ENCODE measurements at regions not wholly inside any gene's neighbourhood (a gene's known extent, or its start where the extent isn't known, plus 50 kb on each side); places are given as distances from the start of the nearest gene placed in this dataset.
"Not testable (repeated sequence)": the region's sequence is repeated elsewhere in the genome, so short reads cannot be mapped to it uniquely, and the experiment has no call there.

DNA sequence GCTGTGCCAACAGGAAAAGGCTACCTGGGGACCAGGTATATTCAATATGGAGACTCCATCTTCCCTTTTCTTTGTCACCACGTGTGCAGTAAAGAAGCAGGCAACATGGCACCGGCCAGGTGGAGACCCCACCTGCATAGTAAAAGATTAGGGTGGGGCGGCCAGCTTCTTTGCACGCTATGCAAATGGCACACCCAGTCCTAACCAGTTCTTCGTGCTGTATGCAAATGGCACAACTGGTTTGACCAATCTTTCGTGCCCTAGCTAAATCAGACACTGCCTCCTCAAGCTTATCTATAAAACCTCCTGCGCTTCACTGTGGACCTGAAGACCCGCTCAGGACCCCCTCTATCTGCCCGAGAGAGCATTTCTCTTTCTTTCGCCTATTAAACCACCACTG, 88.8 kb upstream of the EZR start:
- WGBS, 2 experiments, result 91 to 92% methylated on average over 10 of the region's 10 CpGs

DNA sequence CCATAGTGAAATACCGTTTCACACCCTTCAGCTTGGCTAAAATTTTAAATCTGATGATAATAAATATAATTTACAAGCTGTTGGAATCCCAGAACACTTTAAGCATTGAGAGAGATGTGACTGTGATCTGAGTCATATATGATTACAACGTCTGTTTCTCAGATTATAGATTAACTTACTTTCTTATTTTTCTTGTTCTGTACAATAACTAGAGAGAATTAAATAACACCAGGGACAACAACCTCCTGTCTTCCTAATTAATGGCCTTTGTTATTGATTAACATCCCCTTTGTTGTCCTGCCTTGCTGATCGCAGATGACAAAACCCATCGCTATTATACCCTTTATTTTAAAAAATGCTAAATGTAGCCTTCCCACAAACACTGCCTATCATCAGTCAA, 87.8 kb upstream of the EZR start:
- H3K27me3 ChIP-seq (ENCODE audit: control insufficient read depth, insufficient read depth, low read length, poor library complexity, severe bottlenecking), result no peaks in the 10 kb centered on the region
- peaks cover 4% of the 10 kb centered on the region for H3K9me3 ChIP-seq (ENCODE audit: control insufficient read depth, low read length)
- no peak overlapping the region for H3K27ac ChIP-seq (ENCODE audit: insufficient read depth, low read depth, low read length, poor library complexity, severe bottlenecking)
- no peaks in the 10 kb centered on the region for H3K36me3 ChIP-seq (ENCODE audit: control insufficient read depth, insufficient read depth, low read length)
- peaks cover 22% of the 10 kb centered on the region for H3K4me1 ChIP-seq (ENCODE audit: control insufficient read depth, insufficient read depth, low read length)
- 92 to 96% methylated on average over 2 to 4 of the region's 4 CpGs for WGBS, 2 experiments
- no peak overlapping the region for H3K4me3 ChIP-seq (ENCODE audit: insufficient read depth, low read depth, low read length)

More for the DNA sequence above, 88.8 kb upstream of the EZR start:
- Histone ChIP-seq H3K9me3 (ENCODE audit: control insufficient read depth, low read length) (peaks cover 4% of the 10 kb centered on the region), H3K36me3 (ENCODE audit: control insufficient read depth, insufficient read depth, low read length) (no peaks in the 10 kb centered on the region), H3K27me3 (ENCODE audit: control insufficient read depth, insufficient read depth, low read length, poor library complexity, severe bottlenecking) (no peaks in the 10 kb centered on the region), H3K4me3 (ENCODE audit: insufficient read depth, low read depth, low read length) (no peak overlapping the region), H3K27ac (ENCODE audit: insufficient read depth, low read depth, low read length, poor library complexity, severe bottlenecking) (no peak overlapping the region), H3K4me1 (ENCODE audit: control insufficient read depth, insufficient read depth, low read length) (peaks cover 23% of the 10 kb centered on the region)

DNA sequence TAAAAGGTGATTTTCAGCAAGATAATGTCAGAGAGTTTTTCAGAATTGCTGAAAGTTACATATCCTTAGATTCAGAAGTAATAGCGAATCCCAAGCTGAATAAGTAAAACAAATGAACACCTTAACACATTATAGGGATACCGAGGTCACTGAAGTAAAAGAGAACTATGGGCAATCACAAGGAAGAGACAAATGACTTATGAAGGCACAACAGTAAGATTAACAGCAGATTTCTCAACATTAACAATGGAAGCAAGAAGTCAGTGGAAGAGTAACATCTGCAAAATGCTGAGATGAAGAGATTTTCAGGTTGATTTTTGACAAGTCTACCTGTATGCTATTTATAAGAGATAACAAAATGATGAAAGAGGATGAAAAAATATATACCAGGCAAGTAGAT, 86.1 kb upstream of the EZR start:
- Histone ChIP-seq H3K27me3 (ENCODE audit: control insufficient read depth, insufficient read depth, low read length, poor library complexity, severe bottlenecking) (no peaks in the 10 kb centered on the region), H3K4me3 (ENCODE audit: insufficient read depth, low read depth, low read length) (no peak overlapping the region), H3K9me3 (ENCODE audit: control insufficient read depth, low read length) (peaks cover 4% of the 10 kb centered on the region), H3K27ac (ENCODE audit: insufficient read depth, low read depth, low read length, poor library complexity, severe bottlenecking) (no peak overlapping the region), H3K36me3 (ENCODE audit: control insufficient read depth, insufficient read depth, low read length) (no peaks in the 10 kb centered on the region), H3K4me1 (ENCODE audit: control insufficient read depth, insufficient read depth, low read length) (peaks cover 7% of the 10 kb centered on the region)
- 75 to 95% methylated on average over 2 of the region's 2 CpGs for WGBS, 2 experiments

DNA sequence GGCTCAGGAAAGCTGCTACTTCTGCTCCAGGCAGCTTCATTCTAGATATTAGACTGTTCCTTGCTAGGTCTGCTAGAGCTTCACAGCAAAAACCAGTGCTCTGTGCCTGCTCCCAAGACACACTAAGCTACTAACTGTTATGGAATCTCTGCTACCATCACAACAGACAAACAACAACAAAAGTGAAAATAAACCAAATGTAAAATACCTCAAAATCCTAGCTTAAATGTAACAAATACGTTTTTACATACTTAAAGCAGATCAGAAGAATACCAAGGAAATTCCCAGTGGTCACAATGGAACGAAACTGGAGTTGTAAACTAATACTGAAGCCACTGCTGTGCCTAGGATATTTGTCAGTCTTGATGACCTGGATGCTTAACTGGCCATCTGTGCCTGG, 84.6 kb upstream of the EZR start:
- Histone ChIP-seq H3K27ac (ENCODE audit: insufficient read depth, low read depth, low read length, poor library complexity, severe bottlenecking) (no peak overlapping the region), H3K36me3 (ENCODE audit: control insufficient read depth, insufficient read depth, low read length) (no peaks in the 10 kb centered on the region), H3K4me1 (ENCODE audit: control insufficient read depth, insufficient read depth, low read length) (no peaks in the 10 kb centered on the region), H3K4me3 (ENCODE audit: insufficient read depth, low read depth, low read length) (no peak overlapping the region), H3K9me3 (ENCODE audit: control insufficient read depth, low read length) (peaks cover 4% of the 10 kb centered on the region), H3K27me3 (ENCODE audit: control insufficient read depth, insufficient read depth, low read length, poor library complexity, severe bottlenecking) (no peaks in the 10 kb centered on the region)
- WGBS, 2 experiments, result 90 to 98% methylated on average over 2 of the region's 2 CpGs

DNA sequence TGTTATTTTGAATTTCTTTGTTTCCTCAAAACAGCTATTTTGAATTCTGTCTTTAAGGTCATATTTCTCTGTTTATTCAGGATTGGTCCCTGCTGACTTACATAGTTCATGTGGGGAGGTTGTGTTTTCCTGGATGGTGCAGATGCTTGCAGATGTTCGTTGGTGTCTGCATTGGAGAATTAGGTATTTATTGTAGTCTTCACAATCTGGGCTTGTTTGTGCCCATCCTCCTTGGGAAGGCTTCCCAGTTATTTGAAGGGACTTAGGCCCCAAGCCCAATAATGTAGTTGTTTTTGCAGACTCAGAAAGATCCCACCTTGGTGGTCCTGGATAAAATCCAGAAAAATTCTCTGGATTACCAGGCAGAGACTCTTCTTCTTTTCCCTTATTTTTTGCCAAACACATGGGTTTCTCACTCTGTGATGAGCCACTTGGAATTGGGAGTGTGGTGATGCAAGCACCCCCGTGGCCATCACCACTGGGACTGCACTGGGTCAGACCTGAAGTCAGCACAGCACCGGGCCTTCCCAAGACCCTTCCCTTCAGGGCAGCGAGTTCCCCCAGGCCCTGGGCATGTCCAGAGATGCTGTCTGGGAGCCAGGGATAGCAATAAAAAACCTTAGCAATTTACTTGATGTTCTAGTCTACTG, 81.6 kb upstream of the EZR start:
- Histone ChIP-seq H3K4me1 (ENCODE audit: control insufficient read depth, insufficient read depth, low read length) (no peaks in the 10 kb centered on the region), H3K27me3 (ENCODE audit: control insufficient read depth, insufficient read depth, low read length, poor library complexity, severe bottlenecking) (no peaks in the 10 kb centered on the region), H3K27ac (ENCODE audit: insufficient read depth, low read depth, low read length, poor library complexity, severe bottlenecking) (no peak overlapping the region), H3K4me3 (ENCODE audit: insufficient read depth, low read depth, low read length) (no peak overlapping the region), H3K9me3 (ENCODE audit: control insufficient read depth, low read length) (peaks cover 4% of the 10 kb centered on the region), H3K36me3 (ENCODE audit: control insufficient read depth, insufficient read depth, low read length) (no peaks in the 10 kb centered on the region)
- WGBS, 2 experiments, result 93 to 96% methylated on average over 4 of the region's 4 CpGs

DNA sequence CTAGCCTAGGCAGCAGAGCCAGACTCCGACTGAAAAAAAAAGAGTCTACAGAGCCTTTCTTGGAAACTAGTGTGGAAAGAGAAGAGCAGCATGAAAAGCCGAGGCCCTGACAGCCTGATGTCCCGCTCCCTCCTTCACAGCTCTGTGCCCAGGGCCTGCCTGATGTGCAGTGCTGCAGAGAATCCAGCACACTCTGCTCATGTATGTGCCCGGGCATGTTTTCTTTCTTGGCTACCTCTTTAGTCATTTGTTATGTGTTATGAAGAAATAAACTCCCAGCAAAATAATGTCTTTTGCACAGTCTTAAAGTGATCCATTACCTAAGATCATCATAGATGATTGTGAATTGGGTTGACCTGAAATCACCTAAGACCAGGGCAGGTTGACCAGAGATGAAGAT, 78.1 kb upstream of the EZR start:
- H3K4me1 ChIP-seq (ENCODE audit: control insufficient read depth, insufficient read depth, low read length), result peaks cover 5% of the 10 kb centered on the region
- no peaks in the 10 kb centered on the region for H3K36me3 ChIP-seq (ENCODE audit: control insufficient read depth, insufficient read depth, low read length)
- no peaks in the 10 kb centered on the region for H3K27me3 ChIP-seq (ENCODE audit: control insufficient read depth, insufficient read depth, low read length, poor library complexity, severe bottlenecking)
- 96% methylated on average over 4 of the region's 4 CpGs for WGBS, 2 experiments
- H3K4me3 ChIP-seq (ENCODE audit: insufficient read depth, low read depth, low read length), result no peak overlapping the region
- no peak overlapping the region for H3K27ac ChIP-seq (ENCODE audit: insufficient read depth, low read depth, low read length, poor library complexity, severe bottlenecking)
- H3K9me3 ChIP-seq (ENCODE audit: control insufficient read depth, low read length), result no peaks in the 10 kb centered on the region

DNA sequence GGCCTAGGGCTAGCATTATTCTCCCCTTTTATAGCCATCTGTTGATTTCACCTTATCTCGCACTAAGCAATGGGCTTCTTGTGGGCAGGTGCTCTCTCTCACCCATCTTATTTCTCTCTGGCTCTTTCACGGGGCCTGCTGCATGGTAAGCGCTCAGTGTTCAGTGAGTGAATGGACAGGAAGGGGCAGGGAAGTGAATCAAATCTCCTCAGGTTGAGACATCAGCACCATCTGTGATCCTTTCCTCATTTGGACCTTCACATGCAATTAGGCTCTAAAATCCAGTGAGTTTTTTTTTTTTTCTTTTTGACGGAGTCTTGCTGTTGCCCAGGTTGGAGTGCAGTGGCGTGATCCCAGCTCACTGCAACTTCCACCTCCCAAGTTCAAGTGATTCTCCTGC, 76.5 kb upstream of the EZR start:
- no peak overlapping the region for H3K4me3 ChIP-seq (ENCODE audit: insufficient read depth, low read depth, low read length)
- H3K9me3 ChIP-seq (ENCODE audit: control insufficient read depth, low read length), result no peaks in the 10 kb centered on the region
- H3K36me3 ChIP-seq (ENCODE audit: control insufficient read depth, insufficient read depth, low read length), result no peaks in the 10 kb centered on the region
- H3K4me1 ChIP-seq (ENCODE audit: control insufficient read depth, insufficient read depth, low read length), result peaks cover 5% of the 10 kb centered on the region
- 88 to 94% methylated on average over 5 of the region's 5 CpGs for WGBS, 2 experiments
- H3K27ac ChIP-seq (ENCODE audit: insufficient read depth, low read depth, low read length, poor library complexity, severe bottlenecking), result no peak overlapping the region
- no peaks in the 10 kb centered on the region for H3K27me3 ChIP-seq (ENCODE audit: control insufficient read depth, insufficient read depth, low read length, poor library complexity, severe bottlenecking)

DNA sequence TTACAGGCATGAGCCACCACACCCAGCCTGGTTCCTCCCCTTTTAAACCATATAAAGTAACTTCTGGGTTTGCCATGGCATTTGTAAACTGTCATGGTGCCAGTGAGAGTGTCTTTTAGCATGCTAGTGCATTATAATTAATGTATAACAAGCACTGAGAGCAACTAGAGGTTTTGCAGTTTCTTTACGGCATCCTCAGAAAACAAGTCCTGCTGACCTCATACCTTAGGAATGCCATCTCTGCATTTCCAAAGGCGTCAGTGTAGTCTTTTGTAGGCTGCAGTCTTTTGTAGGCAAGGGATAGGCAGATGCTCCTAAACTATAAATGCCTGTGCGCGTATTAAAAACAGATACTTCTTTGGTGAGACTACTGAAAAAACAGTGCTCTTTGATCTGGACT, 75.0 kb upstream of the EZR start:
- Histone ChIP-seq H3K4me1 (ENCODE audit: control insufficient read depth, insufficient read depth, low read length) (peaks cover 5% of the 10 kb centered on the region), H3K9me3 (ENCODE audit: control insufficient read depth, low read length) (no peaks in the 10 kb centered on the region), H3K4me3 (ENCODE audit: insufficient read depth, low read depth, low read length) (no peak overlapping the region), H3K27me3 (ENCODE audit: control insufficient read depth, insufficient read depth, low read length, poor library complexity, severe bottlenecking) (no peaks in the 10 kb centered on the region), H3K27ac (ENCODE audit: insufficient read depth, low read depth, low read length, poor library complexity, severe bottlenecking) (no peak overlapping the region), H3K36me3 (ENCODE audit: control insufficient read depth, insufficient read depth, low read length) (no peaks in the 10 kb centered on the region)
- WGBS, 2 experiments, result 40 to 43% methylated on average over 4 of the region's 4 CpGs

DNA sequence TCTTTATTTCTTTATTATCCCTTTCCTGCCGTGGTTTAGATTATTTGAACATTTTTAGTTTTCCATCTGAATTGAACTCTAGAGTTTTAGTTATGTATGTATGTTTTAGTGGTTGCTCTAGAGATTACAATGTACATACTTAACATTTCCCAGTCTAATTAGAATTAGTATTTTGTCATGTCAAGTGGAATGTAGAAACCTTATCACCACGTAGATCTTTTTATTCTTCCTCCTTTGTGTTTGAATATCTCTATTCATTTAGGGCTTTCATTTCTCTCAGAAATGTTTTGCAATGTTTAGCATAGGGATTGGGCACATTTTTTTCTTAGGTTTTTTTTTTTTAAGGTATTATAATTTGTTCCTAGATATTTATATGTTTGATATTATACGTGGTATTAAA, 73.1 kb upstream of the EZR start:
- WGBS, 2 experiments, result 83 to 88% methylated on average over 1 to 2 of the region's 3 CpGs
- H3K4me3 ChIP-seq (ENCODE audit: insufficient read depth, low read depth, low read length), result no peak overlapping the region
- peaks cover 5% of the 10 kb centered on the region for H3K4me1 ChIP-seq (ENCODE audit: control insufficient read depth, insufficient read depth, low read length)
- H3K27ac ChIP-seq (ENCODE audit: insufficient read depth, low read depth, low read length, poor library complexity, severe bottlenecking), result no peak overlapping the region
- H3K27me3 ChIP-seq (ENCODE audit: control insufficient read depth, insufficient read depth, low read length, poor library complexity, severe bottlenecking), result no peaks in the 10 kb centered on the region
- H3K9me3 ChIP-seq (ENCODE audit: control insufficient read depth, low read length), result no peaks in the 10 kb centered on the region
- no peaks in the 10 kb centered on the region for H3K36me3 ChIP-seq (ENCODE audit: control insufficient read depth, insufficient read depth, low read length)

DNA sequence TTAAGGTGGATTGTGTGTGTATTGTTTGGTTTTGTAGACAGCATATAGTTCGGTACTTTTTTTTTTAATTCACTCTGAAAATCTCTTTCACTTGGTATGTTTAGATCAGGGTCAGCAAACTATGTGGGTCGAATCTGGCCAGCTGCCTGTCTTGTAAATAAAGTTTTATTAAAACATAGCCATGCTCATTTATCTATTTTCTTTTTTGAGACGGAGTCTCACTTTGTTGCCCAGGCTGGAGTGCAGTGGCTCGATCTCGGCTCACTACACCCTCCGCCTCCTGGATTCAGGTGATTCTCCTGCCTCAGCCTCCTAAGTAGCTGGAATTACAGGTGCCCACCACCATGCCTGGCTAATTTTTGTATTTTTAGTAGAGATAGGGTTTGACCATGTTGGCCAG, 72.4 kb upstream of the EZR start:
- WGBS, 2 experiments, result 94 to 96% methylated on average over 6 of the region's 6 CpGs

DNA sequence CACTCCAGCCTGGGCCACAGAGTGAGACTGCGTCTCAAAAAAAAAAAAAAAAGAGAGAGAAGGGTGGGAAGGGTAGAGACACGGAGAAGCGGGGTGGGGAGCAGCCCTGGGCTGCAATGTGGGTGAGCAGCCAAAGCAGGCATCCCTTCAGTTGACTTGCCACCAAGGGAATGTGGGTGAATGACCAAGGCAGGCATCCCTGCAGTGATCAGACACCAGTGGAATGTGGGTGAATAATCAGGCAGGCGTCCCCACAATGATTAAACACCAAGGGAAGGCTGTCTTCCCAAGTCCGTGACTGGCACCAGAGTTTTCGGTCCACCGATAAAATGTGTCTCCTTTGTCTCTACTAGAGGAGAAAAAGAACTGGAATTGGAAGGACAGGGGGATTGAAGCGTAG, 69.0 kb upstream of the EZR start:
- H3K36me3 ChIP-seq (ENCODE audit: control insufficient read depth, insufficient read depth, low read length); H3K4me3 ChIP-seq (ENCODE audit: insufficient read depth, low read depth, low read length); H3K27ac ChIP-seq (ENCODE audit: insufficient read depth, low read depth, low read length, poor library complexity, severe bottlenecking); H3K27me3 ChIP-seq (ENCODE audit: control insufficient read depth, insufficient read depth, low read length, poor library complexity, severe bottlenecking); H3K4me1 ChIP-seq (ENCODE audit: control insufficient read depth, insufficient read depth, low read length); H3K9me3 ChIP-seq (ENCODE audit: control insufficient read depth, low read length): not testable (repeated sequence)
- 96% methylated on average over 8 of the region's 8 CpGs for WGBS, 2 experiments

More for the DNA sequence above, 72.4 kb upstream of the EZR start:
- not testable (repeated sequence) for H3K36me3 ChIP-seq (ENCODE audit: control insufficient read depth, insufficient read depth, low read length); H3K27me3 ChIP-seq (ENCODE audit: control insufficient read depth, insufficient read depth, low read length, poor library complexity, severe bottlenecking); H3K27ac ChIP-seq (ENCODE audit: insufficient read depth, low read depth, low read length, poor library complexity, severe bottlenecking); H3K9me3 ChIP-seq (ENCODE audit: control insufficient read depth, low read length); H3K4me3 ChIP-seq (ENCODE audit: insufficient read depth, low read depth, low read length); H3K4me1 ChIP-seq (ENCODE audit: control insufficient read depth, insufficient read depth, low read length)
